ENCODE measurements at regions not wholly inside any gene's neighbourhood (a gene's known extent, or its start where the extent isn't known, plus 50 kb on each side); places are given as distances from the start of the nearest gene placed in this dataset.

DNA sequence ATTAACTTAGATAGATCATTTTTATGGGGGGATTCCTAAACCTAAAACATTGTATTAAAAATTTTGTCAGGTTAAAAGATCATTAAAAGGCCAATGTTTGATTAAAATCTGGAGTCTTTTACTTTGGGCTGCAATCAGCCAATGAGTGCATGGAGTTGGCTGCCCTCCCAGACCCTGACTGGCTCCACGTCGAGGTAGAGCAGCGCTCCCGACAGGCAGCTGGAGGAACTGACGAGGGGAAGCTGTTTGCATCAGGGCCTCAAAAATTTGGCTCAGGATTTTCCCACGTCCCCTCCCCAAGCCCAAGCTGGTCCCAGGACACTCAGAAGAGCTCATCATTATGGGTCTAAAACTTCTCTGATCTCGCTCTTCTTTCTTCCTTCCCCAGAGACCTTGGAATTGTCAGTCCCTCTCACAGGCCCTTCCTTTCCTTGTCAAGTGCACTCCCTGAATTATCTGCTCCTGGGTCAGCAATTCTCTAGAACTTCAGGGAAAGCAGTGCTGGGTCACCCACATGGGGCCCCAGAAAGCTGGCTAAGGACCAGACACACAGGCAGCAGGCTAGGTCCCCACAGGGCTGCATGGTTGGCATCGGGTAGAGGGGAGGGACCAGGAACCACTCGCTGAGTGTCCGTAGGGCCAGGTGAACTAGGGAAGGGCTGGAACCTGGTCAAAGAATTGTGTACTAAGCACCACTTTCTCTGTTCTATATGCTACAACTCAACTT is 119.6 kb upstream of the IGLL5 start:
- H3K27ac ChIP-seq, result no peak overlapping the region
- ChIA-PET POLR2A (ENCODE audit: low non-redundant PET) (no interaction called here), CTCF (no interaction called here)
- TF ChIP-seq, protein P1, sequence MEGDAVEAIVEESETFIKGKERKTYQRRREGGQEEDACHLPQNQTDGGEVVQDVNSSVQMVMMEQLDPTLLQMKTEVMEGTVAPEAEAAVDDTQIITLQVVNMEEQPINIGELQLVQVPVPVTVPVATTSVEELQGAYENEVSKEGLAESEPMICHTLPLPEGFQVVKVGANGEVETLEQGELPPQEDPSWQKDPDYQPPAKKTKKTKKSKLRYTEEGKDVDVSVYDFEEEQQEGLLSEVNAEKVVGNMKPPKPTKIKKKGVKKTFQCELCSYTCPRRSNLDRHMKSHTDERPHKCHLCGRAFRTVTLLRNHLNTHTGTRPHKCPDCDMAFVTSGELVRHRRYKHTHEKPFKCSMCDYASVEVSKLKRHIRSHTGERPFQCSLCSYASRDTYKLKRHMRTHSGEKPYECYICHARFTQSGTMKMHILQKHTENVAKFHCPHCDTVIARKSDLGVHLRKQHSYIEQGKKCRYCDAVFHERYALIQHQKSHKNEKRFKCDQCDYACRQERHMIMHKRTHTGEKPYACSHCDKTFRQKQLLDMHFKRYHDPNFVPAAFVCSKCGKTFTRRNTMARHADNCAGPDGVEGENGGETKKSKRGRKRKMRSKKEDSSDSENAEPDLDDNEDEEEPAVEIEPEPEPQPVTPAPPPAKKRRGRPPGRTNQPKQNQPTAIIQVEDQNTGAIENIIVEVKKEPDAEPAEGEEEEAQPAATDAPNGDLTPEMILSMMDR (conservative IDR thresholded peaks at IDR 0.05; ENCODE audit: low read depth), result no peak
- no peak for DNase-seq (ENCODE audit: low spot score)

DNA sequence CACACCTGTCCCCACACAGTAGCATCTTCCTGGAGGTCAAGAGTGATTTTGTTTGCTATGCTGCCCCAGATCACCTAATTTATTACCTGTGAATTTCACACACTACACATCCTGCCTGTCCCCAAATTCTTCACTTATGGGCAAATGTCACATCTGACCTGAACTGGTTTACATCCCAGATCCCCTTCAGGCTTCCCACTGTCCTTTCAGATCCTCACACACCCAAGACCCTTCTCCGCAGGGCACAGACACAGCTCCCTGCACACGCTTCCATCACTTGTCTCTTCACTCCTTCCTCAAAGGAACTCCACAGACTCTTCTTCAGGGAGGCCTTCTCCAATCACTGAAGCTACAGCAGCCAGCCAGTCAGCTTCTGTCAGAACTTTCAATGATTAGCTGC is 118.7 kb upstream of the IGLL5 start:
- TF ChIP-seq, protein P1 (conservative IDR thresholded peaks at IDR 0.05; ENCODE audit: low read depth), result no peak
- DNase-seq (ENCODE audit: low spot score), result no peak
- ChIA-PET CTCF (interaction anchor here (0.6 to 1.7 kb wide), 2 partner anchors 43 to 187 kb away, joined by 3 to 4 read pairs; no protein-coding TSS in a partner anchor), POLR2A (ENCODE audit: low non-redundant PET) (no interaction called here)
- no peak overlapping the region for H3K27ac ChIP-seq

DNA sequence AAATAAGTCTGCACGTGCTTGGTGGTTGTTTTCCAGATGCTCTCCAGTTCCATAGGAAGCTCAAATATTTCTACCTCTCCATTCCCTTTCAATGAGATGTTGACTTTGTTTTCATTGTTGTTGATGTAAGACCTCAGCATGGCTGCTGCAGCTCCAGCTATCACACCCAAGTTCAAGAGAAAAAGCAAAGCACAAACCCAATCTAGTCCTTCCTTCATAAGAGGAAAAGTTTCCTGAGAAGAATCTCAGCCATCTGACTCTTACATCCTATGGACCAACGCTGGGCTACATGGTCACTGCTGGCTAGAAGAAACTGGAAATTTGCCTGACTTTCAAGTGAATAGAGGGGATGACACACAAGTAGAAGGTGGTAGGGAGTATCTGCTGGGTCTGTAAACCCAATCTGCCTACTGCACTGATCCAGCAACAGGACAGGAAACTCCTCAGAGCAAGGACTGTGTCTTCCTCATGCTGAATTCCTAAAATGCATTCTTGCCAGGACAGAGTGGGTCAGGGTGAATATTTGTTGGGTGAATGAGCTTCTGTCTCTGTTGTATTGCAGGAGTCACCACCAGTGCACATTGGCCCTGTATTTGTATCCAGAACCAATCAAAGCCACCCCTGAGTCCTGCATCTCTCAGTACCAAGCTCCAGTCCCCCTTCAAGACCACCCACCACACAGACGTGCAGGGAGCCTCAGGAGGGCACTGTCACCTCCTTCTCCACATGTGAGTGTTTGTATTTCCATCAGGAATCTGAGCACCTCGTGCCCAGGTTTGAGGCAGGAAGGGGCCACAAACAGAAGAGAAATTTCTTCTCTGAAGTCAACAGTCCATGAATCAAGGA is 118.0 kb upstream of the IGLL5 start:
- TF ChIP-seq, protein P1 (conservative IDR thresholded peaks at IDR 0.05; ENCODE audit: low read depth), result no peak
- POLR2A ChIA-PET (ENCODE audit: low non-redundant PET), result no interaction called here
- CTCF ChIA-PET, result interaction anchor here (0.6 to 1.7 kb wide), 4 partner anchors 44 to 283 kb away, joined by 3 to 4 read pairs (median 4); no protein-coding TSS in a partner anchor
- H3K27ac ChIP-seq, result no peak overlapping the region
- DNase-seq (ENCODE audit: low spot score), result no peak

DNA sequence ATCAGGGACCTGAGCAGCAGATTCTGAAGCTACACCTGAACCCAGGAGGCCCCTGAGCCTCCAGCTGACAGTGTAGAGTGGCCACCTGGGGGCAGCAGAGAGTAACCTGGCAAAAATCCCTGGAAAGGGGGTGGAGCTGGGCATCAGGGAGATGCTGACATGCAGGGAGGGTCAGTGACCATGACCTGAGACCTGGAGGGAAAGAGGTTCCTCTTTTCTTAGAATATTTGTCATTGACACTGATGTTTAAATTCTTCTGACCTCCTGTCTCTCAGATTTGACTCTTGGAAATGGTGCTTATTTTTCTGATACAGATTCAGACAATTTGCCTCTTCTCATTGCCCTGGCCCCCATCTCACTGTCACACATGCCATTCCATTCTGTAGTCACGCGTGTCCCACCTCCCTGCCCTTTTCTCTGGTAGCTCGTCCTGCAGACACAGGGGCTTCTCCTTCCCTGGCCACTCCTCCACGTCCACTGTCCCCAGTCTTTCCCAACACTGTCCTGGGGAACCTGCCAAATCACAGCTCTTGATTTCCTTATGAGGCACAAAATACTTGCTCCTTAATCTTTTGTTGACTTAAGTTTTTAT is 117.2 kb upstream of the IGLL5 start:
- H3K27ac ChIP-seq, result no peak overlapping the region
- ChIA-PET POLR2A (ENCODE audit: low non-redundant PET) (no interaction called here), CTCF (interaction anchor here (0.7 to 1.7 kb wide), 3 partner anchors 14 to 186 kb away, joined by 4 to 6 read pairs (median 4); no protein-coding TSS in a partner anchor)
- peak; percentile 26 for DNase-seq (ENCODE audit: low spot score)
- TF ChIP-seq, protein P1 (conservative IDR thresholded peaks at IDR 0.05; ENCODE audit: low read depth), result peak; percentile 59

DNA sequence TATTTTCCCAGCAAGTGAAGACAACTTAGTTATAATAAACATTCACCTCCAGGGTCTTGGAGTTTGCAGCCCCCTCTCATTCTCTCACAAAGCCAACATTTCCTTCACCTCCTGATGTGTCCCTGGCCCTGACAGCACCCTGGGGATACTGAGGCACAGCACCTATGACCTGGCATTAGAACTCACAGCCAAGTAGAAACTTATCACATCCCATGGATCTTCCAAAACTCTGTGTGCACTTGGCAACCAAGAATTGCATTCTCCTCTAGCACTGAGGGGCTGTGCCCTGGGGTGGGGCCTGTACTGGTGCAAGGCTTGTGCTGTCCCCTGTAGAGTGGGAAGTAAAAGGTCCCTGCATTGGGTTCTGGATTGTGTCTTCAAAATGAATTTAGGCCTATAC is 116.7 kb upstream of the IGLL5 start:
- CTCF ChIA-PET, result interaction anchor here (0.7 to 1.7 kb wide), 4 partner anchors 15 to 185 kb away, joined by 3 to 6 read pairs (median 4); no protein-coding TSS in a partner anchor

More for the DNA sequence above, 116.7 kb upstream of the IGLL5 start:
- TF ChIP-seq, protein P1 (conservative IDR thresholded peaks at IDR 0.05; ENCODE audit: low read depth), result no peak
- no peak overlapping the region for H3K27ac ChIP-seq
- POLR2A ChIA-PET (ENCODE audit: low non-redundant PET), result no interaction called here
- DNase-seq (ENCODE audit: low spot score), result no peak

Data from RWPE1 (cell line).